ENCODE measurements at regions not wholly inside any gene's neighbourhood (a gene's known extent, or its start where the extent isn't known, plus 50 kb on each side); places are given as distances from the start of the nearest gene placed in this dataset.

GRCh38 chrX:145620666-145621065 lies 197.0 kb upstream of the SLITRK2 start:
- no peaks in the 10 kb centered on the region for H3K36me3 ChIP-seq (replicated peaks in 1 of 2; ENCODE audit: control insufficient read depth in 1 of 2, insufficient read depth in 2 of 2, low read length in 2 of 2)
- no CpG with 5 or more reads among the region's 1 CpG for WGBS (ENCODE audit: insufficient coverage)
- Mint-ChIP-seq H3K4me1 (no peaks in the 10 kb centered on the region), H3K27me3 (ENCODE audit: low read depth in 3 of 3) (peaks cover 0 to 1% (median 0%) of the 10 kb centered on the region in 3 donors), H3K9me3 (peaks cover 0 to 4% (median 2%) of the 10 kb centered on the region in 7 donors), H3K27ac (no peak overlapping the region), H3K36me3 (no peaks in the 10 kb centered on the region), H3K4me3 (no peak overlapping the region)
- H3K4me2 ChIP-seq (replicated peaks; ENCODE audit: extremely low read depth, low read length, poor library complexity, severe bottlenecking) = no peak overlapping the region
- H3K27ac ChIP-seq (ENCODE audit: low read depth in 1 of 2, low read length in 2 of 2) = no peak overlapping the region
- intact Hi-C loops (cut with micrococcal nuclease) = no loop called here
- DNase-seq = no peak
- H3K9ac ChIP-seq (ENCODE audit: insufficient read depth, low read length, poor library complexity, severe bottlenecking) = no peak overlapping the region
- no peak overlapping the region for H3K4me3 ChIP-seq (replicated peaks in 1 of 3; ENCODE audit: low read depth in 2 of 3, low read length in 3 of 3)
- no peak overlapping the region for H2AFZ ChIP-seq (ENCODE audit: insufficient read depth, low read depth, low read length, poor library complexity, severe bottlenecking)
- H3K4me1 ChIP-seq (ENCODE audit: control insufficient read depth in 1 of 2, insufficient read depth in 2 of 2, low read length in 2 of 2) = no peaks in the 10 kb centered on the region
- H4K20me1 ChIP-seq (ENCODE audit: insufficient read depth, low read length) = no peaks in the 10 kb centered on the region
- TF ChIP-seq CTCF (IDR thresholded peaks at IDR 0.05) = no peak
- H3K27me3 ChIP-seq (ENCODE audit: control insufficient read depth in 2 of 2, insufficient read depth in 2 of 2, low read length in 2 of 2) = no peaks in the 10 kb centered on the region
- peaks cover 0 to 10% of the 10 kb centered on the region in 2 donors for H3K9me3 ChIP-seq (replicated peaks in 1 of 2; ENCODE audit: control insufficient read depth in 1 of 2, insufficient read depth in 1 of 2, low read length in 2 of 2)
- no peaks in the 10 kb centered on the region for H3K79me2 ChIP-seq (ENCODE audit: insufficient read depth, low read length)

- Histone ChIP-seq H3K9me3 (replicated peaks in 1 of 2; ENCODE audit: control insufficient read depth in 1 of 2, insufficient read depth in 1 of 2, low read length in 2 of 2) (peaks cover 0 to 14% of the 10 kb centered on the region in 2 donors), H3K27ac (ENCODE audit: low read depth in 1 of 2, low read length in 2 of 2) (no peak overlapping the region), H3K4me1 (ENCODE audit: control insufficient read depth in 1 of 2, insufficient read depth in 2 of 2, low read length in 2 of 2) (no peaks in the 10 kb centered on the region), H3K79me2 (ENCODE audit: insufficient read depth, low read length) (no peaks in the 10 kb centered on the region), H4K20me1 (ENCODE audit: insufficient read depth, low read length) (no peaks in the 10 kb centered on the region), H3K27me3 (ENCODE audit: control insufficient read depth in 2 of 2, insufficient read depth in 2 of 2, low read length in 2 of 2) (no peaks in the 10 kb centered on the region), H3K36me3 (replicated peaks in 1 of 2; ENCODE audit: control insufficient read depth in 1 of 2, insufficient read depth in 2 of 2, low read length in 2 of 2) (no peaks in the 10 kb centered on the region), H3K4me3 (replicated peaks in 1 of 3; ENCODE audit: low read depth in 2 of 3, low read length in 3 of 3) (no peak overlapping the region), H2AFZ (ENCODE audit: insufficient read depth, low read depth, low read length, poor library complexity, severe bottlenecking) (no peak overlapping the region), H3K9ac (ENCODE audit: insufficient read depth, low read length, poor library complexity, severe bottlenecking) (no peak overlapping the region), H3K4me2 (replicated peaks; ENCODE audit: extremely low read depth, low read length, poor library complexity, severe bottlenecking) (no peak overlapping the region)
- Mint-ChIP-seq H3K4me1 (no peaks in the 10 kb centered on the region), H3K27ac (no peak overlapping the region), H3K27me3 (ENCODE audit: low read depth in 3 of 3) (peaks cover 0 to 1% (median 0%) of the 10 kb centered on the region in 3 donors), H3K4me3 (no peak overlapping the region), H3K36me3 (no peaks in the 10 kb centered on the region), H3K9me3 (peaks cover 0 to 5% (median 2%) of the 10 kb centered on the region in 7 donors)
- intact Hi-C loops (cut with micrococcal nuclease) = no loop called here
- no peak for TF ChIP-seq CTCF (IDR thresholded peaks at IDR 0.05)
- no peak for DNase-seq
- no CpG with 5 or more reads among the region's 1 CpG for WGBS (ENCODE audit: insufficient coverage)
Measured at GRCh38 chrX:145623453-145623852, 194.2 kb upstream of the SLITRK2 start.

Data from CD14-positive monocyte (primary cell).